Psoas muscle (tissue), 7 donors: ENCODE measurements at regions not wholly inside any gene's neighbourhood (a gene's known extent, or its start where the extent isn't known, plus 50 kb on each side); places are given as distances from the start of the nearest gene placed in this dataset.

Experiments used
- ATAC-seq, 4 donors: fragments of 200-7000 bp; cut with Tn5 transposase; one replicate each; pipeline ENCODE4 v1.9.1; 2020; ENCODE audit warnings: moderate library complexity in 3 of 4, mild to moderate bottlenecking in 2 of 4
- DNase-seq, 2 donors: peaks; one replicate each; pipeline ENCODE4 v3.0.0-alpha.2; 2020
- H3K27ac ChIP-seq: fragments of 200-600 bp; one replicate; pipeline ENCODE4 v1.8.0; 2022
- H3K27me3 ChIP-seq, 3 donors: fragments of 200-600 bp in 1 of 3; one replicate each; pipeline versions ENCODE4 v1.6.1 to v1.8.0; 2013 to 2022; ENCODE audit warnings: low read length in 2 of 3, mild to moderate bottlenecking in 2 of 3, moderate library complexity in 1 of 3; ENCODE audit not compliant: insufficient read depth in 3 of 3
- H3K36me3 ChIP-seq, 2 donors: fragments of 200-600 bp in 1 of 2; one replicate each; pipeline versions ENCODE4 v1.6.1 to v1.8.0; 2013 to 2022; ENCODE audit warnings: low read depth in 1 of 2, mild to moderate bottlenecking in 1 of 2, moderate library complexity in 1 of 2; ENCODE audit not compliant: insufficient read depth in 1 of 2
- H3K4me1 ChIP-seq: fragments of 200-600 bp; one replicate; pipeline ENCODE4 v1.8.0; 2022
- H3K4me3 ChIP-seq: fragments of 200-600 bp; one replicate; pipeline ENCODE4 v1.8.0; 2022; ENCODE audit warnings: mild to moderate bottlenecking
- H3K9me3 ChIP-seq: fragments of 200-600 bp; one replicate; pipeline ENCODE4 v1.8.0; 2022
- WGBS, 3 donors: extraction: QIAGEN DNeasy Blood & Tissue Kit; methylation state at CpG; one replicate each; pipeline versions ENCODE4 v1.1.6 to v1.1.7; 2013; 5-methylcytosine and 5-hydroxymethylcytosine counted together
- intact Hi-C, 2 donors: fragments of 100-400 bp; cut with DNase I; formaldehyde crosslinking; loops; one replicate each; pipeline versions ENCODE4 v1.11.0 to v1.14.2; 2022
- TF ChIP-seq, protein P1 (sequence below): fragments of 200-600 bp; IDR thresholded peaks from one replicate; pipeline ENCODE4 v1.8.0; 2022; ENCODE audit warnings: antibody characterized with exemption
- donor health status: healthy with polysubstance abuse.
- donor health status: DM: no; HTN: no; CAD: no; lungs with moderate emphysema.
- donor health status: Bipolar disorder and iron deficiency.
- donor health status: healthy.
- donor health status: DM: yes; HTN: yes; CAD: no.
- donor health status: DM: no; HTN: no; CAD: no.
- donor health status: DM: yes; HTN: yes; CAD: no.

DNA sequence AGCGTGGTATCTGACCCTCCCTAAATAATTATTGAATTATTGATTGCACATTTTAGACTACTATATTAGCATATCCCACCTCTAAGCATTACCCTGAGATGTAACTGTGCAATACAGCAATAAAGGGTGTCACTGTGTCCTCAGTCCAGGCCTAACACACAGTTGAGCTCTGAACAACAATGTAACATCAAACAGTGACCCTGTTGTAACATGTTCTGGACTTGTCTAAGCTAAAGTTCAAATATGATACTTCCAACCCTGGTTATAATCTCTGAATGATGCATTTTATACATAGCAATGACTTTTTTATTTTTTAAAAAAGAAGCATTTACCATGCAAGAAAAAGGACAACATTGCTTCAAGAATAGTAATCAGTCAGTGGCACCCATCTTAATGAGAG is 61.6 kb upstream of the DMD start:
- ATAC-seq, result no peak
- H3K27ac ChIP-seq, result no peak overlapping the region
- H3K4me3 ChIP-seq, result no peak overlapping the region
- intact Hi-C loops, result no loop called here
- H3K36me3 ChIP-seq, result no peaks in the 10 kb centered on the region
- no peaks in the 10 kb centered on the region for H3K4me1 ChIP-seq
- H3K27me3 ChIP-seq, result no peaks in the 10 kb centered on the region
- WGBS, 3 donors, result 49 to 88% (median 84%) methylated on average over 1 of the region's 1 CpG
- DNase-seq, result no peak
- no peaks in the 10 kb centered on the region for H3K9me3 ChIP-seq
- TF ChIP-seq, protein P1, sequence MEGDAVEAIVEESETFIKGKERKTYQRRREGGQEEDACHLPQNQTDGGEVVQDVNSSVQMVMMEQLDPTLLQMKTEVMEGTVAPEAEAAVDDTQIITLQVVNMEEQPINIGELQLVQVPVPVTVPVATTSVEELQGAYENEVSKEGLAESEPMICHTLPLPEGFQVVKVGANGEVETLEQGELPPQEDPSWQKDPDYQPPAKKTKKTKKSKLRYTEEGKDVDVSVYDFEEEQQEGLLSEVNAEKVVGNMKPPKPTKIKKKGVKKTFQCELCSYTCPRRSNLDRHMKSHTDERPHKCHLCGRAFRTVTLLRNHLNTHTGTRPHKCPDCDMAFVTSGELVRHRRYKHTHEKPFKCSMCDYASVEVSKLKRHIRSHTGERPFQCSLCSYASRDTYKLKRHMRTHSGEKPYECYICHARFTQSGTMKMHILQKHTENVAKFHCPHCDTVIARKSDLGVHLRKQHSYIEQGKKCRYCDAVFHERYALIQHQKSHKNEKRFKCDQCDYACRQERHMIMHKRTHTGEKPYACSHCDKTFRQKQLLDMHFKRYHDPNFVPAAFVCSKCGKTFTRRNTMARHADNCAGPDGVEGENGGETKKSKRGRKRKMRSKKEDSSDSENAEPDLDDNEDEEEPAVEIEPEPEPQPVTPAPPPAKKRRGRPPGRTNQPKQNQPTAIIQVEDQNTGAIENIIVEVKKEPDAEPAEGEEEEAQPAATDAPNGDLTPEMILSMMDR, result no peak
